ENCODE measurements at regions not wholly inside any gene's neighbourhood (a gene's known extent, or its start where the extent isn't known, plus 50 kb on each side); places are given as distances from the start of the nearest gene placed in this dataset.

DNA sequence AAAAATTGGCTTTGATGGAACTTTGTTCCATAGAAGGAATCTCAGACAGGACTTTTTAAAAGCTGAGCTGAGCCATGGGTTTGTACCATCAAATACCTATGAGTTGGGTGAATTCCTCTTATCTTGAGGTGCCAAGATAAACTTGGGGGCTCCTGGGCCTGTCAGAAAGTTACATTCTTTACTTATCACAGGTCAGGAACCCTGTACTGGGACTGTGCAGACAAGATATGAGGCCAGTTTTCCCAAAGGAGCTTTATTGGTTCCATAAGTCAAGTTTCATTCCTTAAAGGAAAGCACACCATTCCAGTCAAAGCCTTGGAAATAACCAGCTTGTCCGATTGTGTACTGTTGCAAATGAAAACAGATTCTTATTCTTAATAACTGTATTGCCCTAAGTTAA is 72.4 kb upstream of the PACRGL start:
- intact Hi-C loops (cut with micrococcal nuclease) = no loop called here

DNA sequence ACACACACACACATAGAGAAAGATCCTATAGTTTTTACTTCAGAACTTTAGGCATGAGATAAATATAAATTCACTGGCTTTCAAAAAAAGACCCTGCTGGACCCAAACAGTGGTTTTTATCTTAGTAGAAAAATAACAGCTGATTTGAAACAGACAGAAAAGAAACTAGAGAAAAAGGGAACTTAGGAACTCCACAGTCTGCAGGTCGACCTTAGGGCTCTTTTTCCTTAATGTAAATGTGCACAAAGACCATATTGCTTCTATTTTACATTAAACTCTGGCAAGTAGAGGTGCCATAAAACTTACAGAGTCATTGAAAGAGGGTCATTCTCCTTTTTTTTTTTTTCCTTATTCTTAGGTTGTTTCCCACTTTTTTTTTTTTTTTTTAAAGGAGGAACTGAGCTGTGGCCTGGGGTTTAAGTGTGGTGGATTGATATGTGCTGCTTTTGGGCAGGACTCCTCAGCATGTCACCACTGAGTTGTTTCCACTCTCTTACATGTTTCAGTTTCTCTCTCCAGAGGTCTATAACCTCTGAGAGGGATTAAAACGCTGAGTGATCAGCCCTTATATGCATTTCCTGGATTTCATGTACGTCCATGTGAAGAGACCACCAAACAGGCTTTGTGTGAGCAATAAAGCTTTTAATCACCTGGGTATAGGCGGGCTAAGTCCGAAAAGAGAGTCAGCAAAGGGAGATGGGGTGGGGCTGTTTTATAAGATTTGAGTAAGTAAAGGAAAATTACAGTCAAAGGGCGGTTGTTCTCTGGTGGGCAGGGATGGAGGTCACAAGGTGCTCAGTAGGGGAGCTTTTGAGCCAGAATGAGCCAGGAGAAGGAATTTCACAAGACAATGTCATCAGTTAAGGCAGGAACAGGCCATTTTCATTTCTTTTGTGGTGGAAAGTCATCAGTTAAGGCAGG is 70.8 kb upstream of the PACRGL start:
- intact Hi-C loops (cut with micrococcal nuclease) = no loop called here

DNA sequence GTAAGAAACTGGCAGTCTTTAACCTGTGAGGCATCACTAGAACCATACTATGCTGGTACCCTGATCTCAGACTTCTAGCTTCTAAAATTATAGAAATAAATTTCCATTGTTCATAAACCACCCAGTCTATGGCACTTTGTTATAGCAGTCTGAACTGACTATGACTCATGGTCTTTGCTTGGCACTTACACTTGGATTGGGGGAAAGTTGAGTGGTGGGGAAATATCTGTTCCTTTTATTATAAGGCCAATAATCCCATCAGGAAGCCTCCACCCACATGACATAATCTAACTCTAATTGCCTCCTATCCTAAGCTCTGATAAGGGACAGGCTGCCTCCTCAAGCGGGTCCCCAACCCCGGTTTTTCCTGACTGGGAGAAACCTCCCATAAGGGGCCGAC is 61.4 kb upstream of the PACRGL start:
- intact Hi-C loops (cut with micrococcal nuclease) = no loop called here

DNA sequence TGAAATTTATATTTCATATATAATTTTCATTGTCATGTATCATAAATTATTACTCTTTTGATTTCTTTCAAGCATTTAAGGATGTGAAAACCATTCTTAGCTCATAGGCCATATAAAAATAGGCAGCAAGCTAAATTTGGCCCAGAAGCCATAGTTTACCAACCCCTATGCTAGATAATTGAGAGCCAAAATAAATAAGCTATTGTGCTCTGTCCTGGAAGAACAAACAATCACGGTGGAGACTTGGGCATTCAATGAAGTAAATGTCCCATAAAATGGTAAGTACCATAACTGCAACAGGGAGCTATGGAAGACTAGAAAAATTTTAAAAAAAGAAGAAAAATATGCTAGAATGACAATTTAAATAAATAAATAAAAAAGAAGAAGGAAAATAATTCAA is 60.9 kb upstream of the PACRGL start:
- intact Hi-C loops (cut with micrococcal nuclease) = no loop called here

DNA sequence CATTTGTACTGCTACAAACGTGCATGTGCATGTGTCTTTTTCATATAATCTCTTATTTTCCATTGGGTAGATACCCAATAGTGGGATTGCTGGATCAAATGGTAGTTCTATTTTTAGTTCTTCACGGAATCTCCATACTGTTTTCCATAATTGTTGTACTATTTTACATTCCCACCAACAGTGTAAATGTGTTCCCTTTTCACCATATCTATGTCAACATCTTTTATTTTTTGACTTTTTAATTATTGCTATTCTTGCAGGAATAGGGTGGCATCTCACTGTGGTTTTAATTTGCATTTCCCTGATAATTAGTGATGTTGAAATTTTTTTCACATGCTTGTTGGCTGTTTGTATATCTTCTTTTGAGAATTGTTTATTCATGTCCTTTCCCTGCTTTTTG is 59.3 kb upstream of the PACRGL start:
- intact Hi-C loops (cut with micrococcal nuclease) = no loop called here

DNA sequence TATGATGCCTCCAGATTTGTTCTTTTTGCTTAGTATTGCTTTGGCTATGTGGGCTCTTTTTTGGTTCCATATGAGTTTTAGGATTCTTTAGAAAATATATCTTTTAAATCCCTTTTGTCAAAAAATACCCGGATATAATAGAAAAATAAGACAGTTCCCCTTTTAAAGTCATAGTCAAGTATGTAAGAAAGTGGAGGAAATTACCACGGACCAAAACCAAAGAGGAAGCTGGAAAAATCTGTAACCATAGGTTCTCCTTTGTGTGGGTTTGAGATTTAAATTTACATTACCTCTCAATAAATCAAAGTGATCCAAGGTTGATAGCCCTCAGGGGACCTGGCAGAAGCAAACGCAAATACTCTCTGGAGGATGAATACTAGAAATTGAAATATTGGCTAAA is 58.3 kb upstream of the PACRGL start:
- intact Hi-C loops (cut with micrococcal nuclease) = no loop called here

DNA sequence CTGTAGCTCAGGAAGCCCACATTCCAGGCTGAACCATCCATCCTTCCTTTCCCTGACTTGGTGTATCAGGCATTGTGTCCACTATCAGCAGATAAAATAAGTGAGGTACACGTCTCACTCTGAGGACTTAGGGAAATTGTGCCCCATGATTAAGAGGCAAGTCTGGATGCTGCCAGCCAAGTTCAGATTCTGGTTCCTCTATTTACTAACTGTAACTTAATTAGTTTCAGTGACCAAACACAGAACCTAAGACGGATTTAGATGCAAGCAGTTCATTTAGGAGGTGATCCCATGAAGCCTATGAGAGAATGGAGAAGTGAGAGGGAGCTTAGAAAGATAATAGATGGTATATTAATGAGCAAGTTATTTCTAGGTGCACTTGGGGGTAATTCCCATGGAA is 56.6 kb upstream of the PACRGL start:
- intact Hi-C loops (cut with micrococcal nuclease) = no loop called here

DNA sequence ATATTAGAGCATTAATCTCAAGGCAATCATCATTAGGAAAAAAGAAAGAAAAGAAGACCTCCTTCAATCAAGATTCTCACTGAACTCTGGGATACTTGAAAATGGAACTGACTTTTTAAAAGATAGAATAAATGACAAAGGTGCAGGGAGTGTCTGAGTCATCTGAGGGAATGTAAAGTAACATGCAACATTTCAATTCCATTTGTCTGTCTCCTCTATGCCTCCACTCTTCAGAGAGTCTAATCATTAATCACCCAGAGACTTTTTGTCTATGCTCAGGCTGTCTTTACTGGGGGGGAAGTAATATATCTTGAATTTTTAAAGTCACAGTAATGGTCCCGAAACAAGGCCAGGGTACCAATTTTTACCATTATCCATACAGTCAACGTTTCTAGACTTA is 55.0 kb upstream of the PACRGL start:
- intact Hi-C loops (cut with micrococcal nuclease) = no loop called here

DNA sequence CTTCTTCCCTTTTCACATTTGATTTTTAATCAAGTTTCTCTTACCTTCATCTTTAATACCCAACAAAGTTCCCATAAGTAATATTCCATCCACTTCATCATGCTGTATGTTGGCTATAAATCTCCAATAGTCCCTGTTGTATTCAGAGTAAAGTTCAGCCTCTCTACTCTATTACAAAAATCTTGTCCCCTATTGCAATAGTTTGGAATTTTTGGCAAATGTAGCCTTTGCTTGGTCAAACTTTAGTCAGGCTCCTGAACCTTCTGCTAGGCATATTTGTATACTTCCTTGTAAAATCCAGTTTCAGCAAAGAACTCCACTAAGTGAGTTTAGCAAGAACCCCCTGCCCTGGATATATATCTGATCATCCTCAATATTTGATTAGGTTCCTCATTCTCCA is 54.0 kb upstream of the PACRGL start:
- intact Hi-C loops (cut with micrococcal nuclease) = no loop called here

Data from T-helper 2 cell treated with Interferon-gamma antibody and Interleukin-4, amounts not matched to agents 100 ng/mL and 5 ng/mL, for 36 hours (primary cell).